Medulla oblongata (tissue), 1 donor: ENCODE measurements at regions not wholly inside any gene's neighbourhood (a gene's known extent, or its start where the extent isn't known, plus 50 kb on each side); places are given as distances from the start of the nearest gene placed in this dataset.
"Not testable (repeated sequence)": the region's sequence is repeated elsewhere in the genome, so short reads cannot be mapped to it uniquely, and the experiment has no call there.

ENCODE experiments used
- DNase-seq: peaks from one replicate; pipeline ENCODE4 v3.0.0-alpha.2; 2015; ENCODE audit errors: extremely low spot score

GRCh38 chr14:35988972-35989690, 163.0 kb downstream of the BRMS1L start:
- peak; percentile 72 for DNase-seq

GRCh38 chr14:35988550-35988949, 162.4 kb downstream of the BRMS1L start:
- DNase-seq: no peak

GRCh38 chr14:35987731-35988130, 161.6 kb downstream of the BRMS1L start:
- no peak for DNase-seq

GRCh38 chr14:35986219-35986573, 160.1 kb downstream of the BRMS1L start:
- peak; percentile 44 for DNase-seq

GRCh38 chr14:35985474-35986218, 159.5 kb downstream of the BRMS1L start:
- peak; percentile 93 for DNase-seq

- no peak for DNase-seq
Observed at GRCh38 chr14:35979531-35979930, 153.4 kb downstream of the BRMS1L start.

GRCh38 chr14:35978561-35978960, 152.4 kb downstream of the BRMS1L start:
- DNase-seq: no peak

GRCh38 chr14:35975814-35976213, 149.7 kb downstream of the BRMS1L start:
- no peak for DNase-seq

- no peak for DNase-seq
Observed at GRCh38 chr14:35973770-35974169, 147.6 kb downstream of the BRMS1L start.

- DNase-seq: no peak
Observed at GRCh38 chr14:35971965-35972630, 146.0 kb downstream of the BRMS1L start.

- DNase-seq: no peak
Observed at GRCh38 chr14:35969310-35969709, 143.2 kb downstream of the BRMS1L start.

GRCh38 chr14:35965400-35965799, 139.3 kb downstream of the BRMS1L start:
- peak; percentile 85 for DNase-seq

GRCh38 chr14:35964697-35965286, 138.7 kb downstream of the BRMS1L start:
- no peak for DNase-seq

GRCh38 chr14:35963209-35963608, 137.1 kb downstream of the BRMS1L start:
- DNase-seq: no peak

GRCh38 chr14:35961697-35962274, 135.6 kb downstream of the BRMS1L start:
- DNase-seq: no peak

- peak; percentile 80 for DNase-seq
Observed at GRCh38 chr14:35959835-35960234, 133.7 kb downstream of the BRMS1L start.

GRCh38 chr14:35958499-35958898, 132.4 kb downstream of the BRMS1L start:
- no peak for DNase-seq

GRCh38 chr14:35956376-35957085, 130.4 kb downstream of the BRMS1L start:
- no peak for DNase-seq

- no peak for DNase-seq
Observed at GRCh38 chr14:35952584-35952983, 126.4 kb downstream of the BRMS1L start.

- DNase-seq: no peak
Observed at GRCh38 chr14:35949920-35950513, 123.9 kb downstream of the BRMS1L start.

GRCh38 chr14:35947983-35948382, 121.8 kb downstream of the BRMS1L start:
- not testable (repeated sequence) for DNase-seq
